Brain microvascular endothelial cell (primary cell): ENCODE measurements at regions not wholly inside any gene's neighbourhood (a gene's known extent, or its start where the extent isn't known, plus 50 kb on each side); places are given as distances from the start of the nearest gene placed in this dataset.
"Not testable (repeated sequence)": the region's sequence is repeated elsewhere in the genome, so short reads cannot be mapped to it uniquely, and the experiment has no call there.

Experiments
- DNase-seq: peaks from one replicate; pipeline ENCODE4 v3.0.0-alpha.2; 2020
- H3K27ac ChIP-seq: fragments of 250-450 bp; sonication (Bioruptor Pico); 2 replicates; pipeline ENCODE4 v1.5.1; 2020; ENCODE audit warnings: mild to moderate bottlenecking, moderate library complexity
- H3K27me3 ChIP-seq: fragments of 250-450 bp; sonication (Bioruptor Pico); replicated peaks from 2 replicates; pipeline ENCODE4 v1.5.1; 2020; ENCODE audit warnings: mild to moderate bottlenecking
- H3K36me3 ChIP-seq: fragments of 250-450 bp; sonication (Bioruptor Pico); replicated peaks from 2 replicates; pipeline ENCODE4 v1.5.1; 2020; ENCODE audit warnings: mild to moderate bottlenecking
- H3K4me3 ChIP-seq: 2 replicates; pipeline ENCODE4 v1.5.1; 2011; ENCODE audit warnings: low read depth, mild to moderate bottlenecking, control low read depth, low read length, moderate library complexity
- CTCF ChIP-seq: IDR thresholded peaks from 2 replicates; pipeline ENCODE4 v1.5.1; 2011; ENCODE audit warnings: low read depth, mild to moderate bottlenecking, moderate library complexity, low read length, control low read depth, inconsistent platforms; ENCODE audit errors: missing control alignments
- in situ Hi-C: cut with HindIII; loops from 2 replicates; pipeline ENCODE4 v1.10.0; 2017; ENCODE audit warnings: low sequenced_read_pairs, low pct_ligation_motif_present

GRCh38 chr11:37280200-37280599 lies 682.2 kb upstream of the RAG2 start:
- Histone ChIP-seq H3K27me3 (no peaks in the 10 kb centered on the region), H3K27ac (no peak overlapping the region), H3K4me3 (no peak overlapping the region), H3K36me3 (no peaks in the 10 kb centered on the region)
- DNase-seq, result no peak
- no peak for TF ChIP-seq CTCF
- in situ Hi-C loops, result no loop called here

GRCh38 chr11:37277896-37278465 lies 679.9 kb upstream of the RAG2 start:
- Histone ChIP-seq H3K36me3 (no peaks in the 10 kb centered on the region), H3K27ac (no peak overlapping the region), H3K27me3 (no peaks in the 10 kb centered on the region), H3K4me3 (no peak overlapping the region)
- no peak for DNase-seq
- no peak for TF ChIP-seq CTCF
- in situ Hi-C loops, result no loop called here

GRCh38 chr11:37264783-37265182 lies 666.7 kb upstream of the RAG2 start:
- Histone ChIP-seq H3K36me3 (no peaks in the 10 kb centered on the region), H3K4me3 (no peak overlapping the region), H3K27ac (no peak overlapping the region), H3K27me3 (no peaks in the 10 kb centered on the region)
- no peak for TF ChIP-seq CTCF
- in situ Hi-C loops, result no loop called here
- DNase-seq, result no peak

- in situ Hi-C loops, result no loop called here
- no peak overlapping the region for H3K4me3 ChIP-seq
- DNase-seq, result no peak
- no peaks in the 10 kb centered on the region for H3K27me3 ChIP-seq
- no peak for TF ChIP-seq CTCF
- H3K27ac ChIP-seq, result no peak overlapping the region
- no peaks in the 10 kb centered on the region for H3K36me3 ChIP-seq
These were observed 666.0 kb upstream of the RAG2 start for GRCh38 chr11:37264060-37264459.

- in situ Hi-C loops, H3K27ac ChIP-seq, DNase-seq, H3K4me3 ChIP-seq, H3K27me3 ChIP-seq, H3K36me3 ChIP-seq: not testable (repeated sequence)
These were observed 665.4 kb upstream of the RAG2 start for GRCh38 chr11:37263467-37263866.

- Histone ChIP-seq H3K27me3 (no peaks in the 10 kb centered on the region), H3K36me3 (no peaks in the 10 kb centered on the region), H3K27ac (no peak overlapping the region), H3K4me3 (no peak overlapping the region)
- DNase-seq, result no peak
- in situ Hi-C loops, result no loop called here
- no peak for TF ChIP-seq CTCF
These were observed 661.7 kb upstream of the RAG2 start for GRCh38 chr11:37259734-37260133.
